HepG2 (cell line): ENCODE measurements at regions not wholly inside any gene's neighbourhood (a gene's known extent, or its start where the extent isn't known, plus 50 kb on each side); places are given as distances from the start of the nearest gene placed in this dataset.

Experiments
- ATAC-seq: fragments of 200-7000 bp; cut with Tn5 transposase; 3 replicates; pipeline ENCODE4 v1.9.1; 2020; ENCODE audit warnings: mild to moderate bottlenecking, moderate library complexity
- BruUV-seq: library from RNA; stranded (reverse); fragments of 400-500 nt; replicated peaks from 2 replicates; lab custom pipeline; 2021; lab: Mats Ljungman, UMichigan
- CTCF ChIA-PET: fragments of 300-600 bp; formaldehyde crosslinking; extraction: SDS; loops from one replicate; lab custom pipeline; 2021; ENCODE audit warnings: low total read pairs, inconsistent platforms, low intra/inter-chr PET ratio; lab: Yijun Ruan, JAX
- POLR2A ChIA-PET: fragments of 350-600 bp; sonication (Branson Sonifier 250); formaldehyde crosslinking; loops from one replicate; lab custom pipeline; 2020; ENCODE audit warnings: antibody characterized with exemption, inconsistent platforms; lab: Yijun Ruan, JAX
- DNase-seq: peaks from one replicate; pipeline ENCODE4 v3.0.0-alpha.2; 2015; ENCODE audit warnings: low spot score
- FAIRE-seq: peaks from 3 replicates; lab custom pipeline; 2011; peaks lifted over from hg19 to GRCh38; lab: Jason Lieb, UNC
- H2AFZ ChIP-seq: one replicate; pipeline ENCODE4 v1.6.1; 2011; ENCODE audit warnings: low read length, inconsistent platforms
- H3K27ac ChIP-seq: fragments of 300-600 bp; 3 replicates; pipeline ENCODE4 v1.8.0; 2011; ENCODE audit warnings: mixed run types, mild to moderate bottlenecking, mixed read lengths, low read length, inconsistent platforms; ENCODE audit not compliant: insufficient read depth; ENCODE audit errors: extremely low read length
- H3K27me3 ChIP-seq, 2 experiments: fragments of 200-600 bp in 1 of 2; 2 replicates in 1 of 2; 3 replicates in 1 of 2; pipeline versions ENCODE4 v1.6.0 to v1.8.0; 2011; ENCODE audit warnings: low read length in 2 of 2, mild to moderate bottlenecking in 2 of 2, moderate library complexity in 2 of 2, inconsistent platforms in 1 of 2; ENCODE audit not compliant: insufficient read depth in 2 of 2, control insufficient read depth in 1 of 2
- H3K36me3 ChIP-seq, 2 experiments: fragments of 200-600 bp in 1 of 2; replicated peaks in 1 of 2; 2 replicates in 1 of 2; 3 replicates in 1 of 2; pipeline versions ENCODE4 v1.5.1 to v1.8.0; 2011; ENCODE audit warnings: low read length in 2 of 2, inconsistent platforms in 1 of 2; ENCODE audit not compliant: insufficient read depth in 2 of 2, control insufficient read depth in 1 of 2
- H3K4me1 ChIP-seq: 2 replicates; pipeline ENCODE4 v1.5.1; 2012; ENCODE audit warnings: low read length, inconsistent platforms; ENCODE audit not compliant: insufficient read depth
- H3K4me2 ChIP-seq: 2 replicates; pipeline ENCODE4 v1.6.0; 2011; ENCODE audit warnings: low read depth, low read length, inconsistent platforms
- H3K4me3 ChIP-seq, 3 experiments: fragments of 200-600 bp in 1 of 3; sonication (generic), shearing (Covaris generic) in 1 of 3; replicated peaks in 1 of 3; 2 replicates each; pipeline ENCODE4 v1.5.1; 2011 to 2016; ENCODE audit warnings: low read length in 3 of 3, inconsistent platforms in 2 of 3, low read depth in 2 of 3, mild to moderate bottlenecking in 2 of 3, control low read depth in 1 of 3, mixed read lengths in 1 of 3; ENCODE audit not compliant: insufficient read depth in 1 of 3
- H3K79me2 ChIP-seq: one replicate; pipeline ENCODE4 v1.6.1; 2011; ENCODE audit warnings: low read length, inconsistent platforms; ENCODE audit not compliant: insufficient read depth
- H3K9ac ChIP-seq: 2 replicates; pipeline ENCODE4 v1.6.0; 2011; ENCODE audit warnings: mild to moderate bottlenecking, low read depth, low read length, inconsistent platforms; ENCODE audit not compliant: insufficient read depth
- H3K9me3 ChIP-seq: 2 replicates; pipeline ENCODE4 v1.5.1; 2012; ENCODE audit warnings: mild to moderate bottlenecking, low read length
- H4K20me1 ChIP-seq: 2 replicates; pipeline ENCODE4 v1.6.0; 2011; ENCODE audit warnings: inconsistent platforms, mild to moderate bottlenecking, low read length, moderate library complexity; ENCODE audit not compliant: insufficient read depth
- AHR ChIP-seq: IDR thresholded peaks from 2 replicates; pipeline ENCODE4 v1.6.1; 2018; ENCODE audit warnings: missing genetic modification reagents, missing compliant biosample characterization
- ARNTL ChIP-seq: sonication (generic); formaldehyde crosslinking; IDR thresholded peaks from 2 replicates; pipeline ENCODE4 v1.4.0; 2020; ENCODE audit warnings: mild to moderate bottlenecking, missing genetic modification reagents
- FOXA1 ChIP-seq, 2 experiments: fragments of 450-650 bp in 1 of 2; sonication (generic) in 1 of 2; formaldehyde crosslinking in 1 of 2; IDR thresholded peaks; 2 replicates each; pipeline versions ENCODE4 v1.4.0 to v1.6.1; 2016 to 2020; ENCODE audit warnings: missing genetic modification reagents in 1 of 2
- HNRNPK ChIP-seq: fragments of 200-400 bp; formaldehyde crosslinking; IDR thresholded peaks from 2 replicates; pipeline ENCODE4 v1.6.1; 2018; ENCODE audit warnings: low read length, low read depth, moderate library complexity, mild to moderate bottlenecking; ENCODE audit not compliant: poor library complexity, severe bottlenecking
- ISL2 ChIP-seq: sonication (generic); formaldehyde crosslinking; IDR thresholded peaks from 2 replicates; pipeline ENCODE4 v1.5.0; 2020; ENCODE audit warnings: missing genetic modification reagents
- KLF15 ChIP-seq: sonication (generic); formaldehyde crosslinking; IDR thresholded peaks from 2 replicates; pipeline ENCODE4 v1.8.1; 2023; ENCODE audit warnings: borderline replicate concordance, mild to moderate bottlenecking, inconsistent platforms, missing genetic modification reagents, mixed read lengths
- LCORL ChIP-seq, 2 experiments: fragments of 450-650 bp in 1 of 2; sonication (generic) in 1 of 2; formaldehyde crosslinking in 1 of 2; IDR thresholded peaks; 2 replicates each; pipeline versions ENCODE4 v1.5.0 to v1.6.1; 2017 to 2020; ENCODE audit warnings: antibody characterized with exemption in 1 of 2, missing genetic modification reagents in 1 of 2
- NFE2L2 ChIP-seq: fragments of 150-350 bp; IDR thresholded peaks from 2 replicates; pipeline ENCODE4 v1.6.1; 2014; ENCODE audit warnings: low read length
- PHF21A ChIP-seq: sonication (generic); formaldehyde crosslinking; IDR thresholded peaks from 2 replicates; pipeline ENCODE4 v1.5.0; 2020; ENCODE audit warnings: mild to moderate bottlenecking, missing genetic modification reagents
- PITX1 ChIP-seq: sonication (generic); formaldehyde crosslinking; IDR thresholded peaks from 2 replicates; pipeline ENCODE4 v1.5.1; 2020; ENCODE audit warnings: mild to moderate bottlenecking, missing genetic modification reagents
- SP5 ChIP-seq: IDR thresholded peaks from 2 replicates; pipeline ENCODE4 v1.6.1; 2016; ENCODE audit warnings: low read depth, borderline replicate concordance
- TBX3 ChIP-seq: fragments of 450-650 bp; IDR thresholded peaks from 2 replicates; pipeline ENCODE4 v1.6.1; 2017; ENCODE audit warnings: antibody characterized with exemption, mild to moderate bottlenecking, inconsistent platforms, borderline replicate concordance
- XRCC5 ChIP-seq: fragments of 200-400 bp; formaldehyde crosslinking; optimal IDR thresholded peaks from 2 replicates; pipeline ENCODE3; 2017; ENCODE audit warnings: mild to moderate bottlenecking, low read length
- ZNF383 ChIP-seq: sonication (generic); formaldehyde crosslinking; IDR thresholded peaks from 2 replicates; pipeline ENCODE4 v1.4.0; 2020; ENCODE audit warnings: missing genetic modification reagents, mild to moderate bottlenecking, borderline replicate concordance
- ZNF501 ChIP-seq: sonication (generic); formaldehyde crosslinking; IDR thresholded peaks from 2 replicates; pipeline ENCODE4 v1.5.1; 2020; ENCODE audit warnings: mild to moderate bottlenecking, moderate library complexity, missing genetic modification reagents
- ZNF775 ChIP-seq: sonication (generic); formaldehyde crosslinking; IDR thresholded peaks from 2 replicates; pipeline ENCODE4 v1.4.0; 2020; ENCODE audit warnings: missing genetic modification reagents, mild to moderate bottlenecking, moderate library complexity, borderline replicate concordance
- WGBS: methylation state at CpG from one replicate; pipeline ENCODE4 v1.1.6; 2017; ENCODE audit warnings: low lambda C conversion rate; 5-methylcytosine and 5-hydroxymethylcytosine counted together
- in situ Hi-C: cut with HindIII; loops from 2 replicates; pipeline ENCODE4 v1.10.0; 2017; ENCODE audit warnings: low pct_unique_long_range_greater_than_20kb; ENCODE audit not compliant: extremely low pct_ligation_motif_present
- intact Hi-C: fragments of 100-400 bp; cut with micrococcal nuclease; formaldehyde crosslinking; loops from one replicate; pipeline ENCODE4 v1.10.0; 2022; ENCODE audit not compliant: unreplicated experiment
- TF ChIP-seq, protein P1 (sequence below): IDR thresholded peaks from 2 replicates; pipeline ENCODE4 v1.6.1; 2012; ENCODE audit warnings: low read depth, low read length, improper control_type of control experiment
- TF ChIP-seq, protein P2 (sequence below): sonication (generic); formaldehyde crosslinking; IDR thresholded peaks from 2 replicates; pipeline ENCODE4 v1.5.0; 2020; ENCODE audit warnings: missing genetic modification reagents

DNA sequence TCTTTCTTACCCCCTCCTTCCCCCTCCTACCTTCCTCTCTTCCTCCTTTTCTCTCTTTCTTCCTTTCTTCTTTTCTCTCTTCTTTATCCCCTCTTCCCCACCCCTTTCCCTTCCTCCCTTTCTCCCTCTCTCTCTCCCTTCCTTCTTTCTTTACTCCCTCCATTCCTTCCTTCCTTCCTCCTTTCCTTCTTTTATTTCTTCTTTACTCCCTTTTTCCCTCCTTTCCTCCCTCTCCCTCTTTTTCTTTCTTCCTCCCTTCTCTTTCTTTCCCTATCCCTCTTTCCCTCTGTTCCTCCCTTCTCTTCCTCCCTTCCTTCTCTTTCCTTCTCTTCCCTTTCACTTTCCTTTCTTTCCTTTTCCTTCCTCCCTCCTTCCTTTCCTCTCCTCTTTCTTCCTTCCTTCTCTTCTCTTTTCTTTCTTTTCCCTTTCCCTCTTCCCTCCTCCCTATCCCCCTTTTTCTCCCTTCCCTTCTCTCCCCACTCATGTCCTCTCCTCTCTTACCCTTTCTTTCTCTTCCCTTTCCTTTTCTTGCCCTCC is 302.3 kb upstream of the TBX3 start:
- H4K20me1 ChIP-seq = no peaks in the 10 kb centered on the region
- FAIRE-seq = no peak
- H2AFZ ChIP-seq = no peak overlapping the region
- in situ Hi-C loops = no loop called here
- DNase-seq = no peak
- TF ChIP-seq SP5 (CRISPR knock-in tag) (no peak), ZNF775 (no peak), HNRNPK (peak; percentile 24), KLF15 (CRISPR knock-in tag) (no peak)
- TF ChIP-seq, all 625 proteins: peak for 1
- intact Hi-C loops = no loop called here
- no peak for ATAC-seq
- Histone ChIP-seq H3K27ac (no peak overlapping the region), H3K36me3 (no peaks in the 10 kb centered on the region), H3K9me3 (no peaks in the 10 kb centered on the region), H3K9ac (no peak overlapping the region), H3K4me1 (no peaks in the 10 kb centered on the region), H3K4me3 (no peak overlapping the region), H3K27me3 (no peaks in the 10 kb centered on the region), H3K4me2 (no peak overlapping the region), H3K79me2 (no peaks in the 10 kb centered on the region)
- ChIA-PET POLR2A (no interaction called here), CTCF (no interaction called here)
- BruUV-seq = no TSS peak

DNA sequence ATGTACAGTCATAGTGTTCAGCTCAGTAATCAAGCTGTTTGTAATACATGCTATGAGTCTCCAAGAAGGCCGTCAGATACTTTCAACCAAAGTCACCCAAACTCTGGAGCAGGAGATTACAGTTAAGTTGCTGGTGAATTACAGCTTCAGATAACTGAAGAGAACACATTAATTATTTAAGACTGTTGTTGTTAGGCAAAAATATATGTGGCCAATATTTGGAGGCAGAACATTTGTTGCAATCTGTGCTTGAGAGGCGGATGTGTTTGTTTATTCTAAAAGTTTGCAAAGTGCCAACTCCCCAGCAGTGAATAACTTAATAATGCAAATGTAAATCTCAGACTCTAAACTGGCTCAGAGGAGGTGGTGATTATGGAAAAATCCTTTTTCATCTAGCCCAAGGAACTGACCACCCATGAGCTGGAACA is 300.7 kb upstream of the TBX3 start:
- FAIRE-seq = no peak
- TF ChIP-seq AHR (no peak), ZNF501 (CRISPR knock-in tag) (no peak), ARNTL (CRISPR knock-in tag) (no peak), PITX1 (CRISPR knock-in tag) (no peak), FOXA1 (IDR thresholded peaks at IDR 0.05) (no peak), FOXA1 (CRISPR knock-in tag; IDR thresholded peaks at IDR 0.05) (no peak), TBX3 (no peak), LCORL (IDR thresholded peaks at IDR 0.05) (no peak), LCORL (CRISPR knock-in tag; IDR thresholded peaks at IDR 0.05) (no peak), NFE2L2 (no peak), PHF21A (CRISPR knock-in tag) (no peak), ISL2 (CRISPR knock-in tag) (no peak), XRCC5 (no peak), ZNF383 (CRISPR knock-in tag) (no peak)
- TF ChIP-seq, protein P1, sequence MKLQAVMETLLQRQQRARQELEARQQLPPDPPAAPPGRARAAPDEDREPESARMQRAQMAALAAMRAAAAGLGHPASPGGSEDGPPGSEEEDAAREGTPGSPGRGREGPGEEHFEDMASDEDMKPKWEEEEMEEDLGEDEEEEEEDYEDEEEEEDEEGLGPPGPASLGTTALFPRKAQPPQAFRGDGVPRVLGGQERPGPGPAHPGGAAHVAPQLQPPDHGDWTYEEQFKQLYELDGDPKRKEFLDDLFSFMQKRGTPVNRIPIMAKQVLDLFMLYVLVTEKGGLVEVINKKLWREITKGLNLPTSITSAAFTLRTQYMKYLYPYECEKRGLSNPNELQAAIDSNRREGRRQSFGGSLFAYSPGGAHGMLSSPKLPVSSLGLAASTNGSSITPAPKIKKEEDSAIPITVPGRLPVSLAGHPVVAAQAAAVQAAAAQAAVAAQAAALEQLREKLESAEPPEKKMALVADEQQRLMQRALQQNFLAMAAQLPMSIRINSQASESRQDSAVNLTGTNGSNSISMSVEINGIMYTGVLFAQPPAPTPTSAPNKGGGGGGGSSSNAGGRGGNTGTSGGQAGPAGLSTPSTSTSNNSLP = no peak
- TF ChIP-seq, protein P2, sequence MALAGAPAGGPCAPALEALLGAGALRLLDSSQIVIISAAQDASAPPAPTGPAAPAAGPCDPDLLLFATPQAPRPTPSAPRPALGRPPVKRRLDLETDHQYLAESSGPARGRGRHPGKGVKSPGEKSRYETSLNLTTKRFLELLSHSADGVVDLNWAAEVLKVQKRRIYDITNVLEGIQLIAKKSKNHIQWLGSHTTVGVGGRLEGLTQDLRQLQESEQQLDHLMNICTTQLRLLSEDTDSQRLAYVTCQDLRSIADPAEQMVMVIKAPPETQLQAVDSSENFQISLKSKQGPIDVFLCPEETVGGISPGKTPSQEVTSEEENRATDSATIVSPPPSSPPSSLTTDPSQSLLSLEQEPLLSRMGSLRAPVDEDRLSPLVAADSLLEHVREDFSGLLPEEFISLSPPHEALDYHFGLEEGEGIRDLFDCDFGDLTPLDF (CRISPR knock-in tag) = no peak

More for the DNA sequence above, 300.7 kb upstream of the TBX3 start:
- Histone ChIP-seq H3K36me3 (no peaks in the 10 kb centered on the region), H2AFZ (no peak overlapping the region), H3K9ac (no peak overlapping the region), H3K4me2 (no peak overlapping the region), H3K27me3 (no peaks in the 10 kb centered on the region), H3K4me1 (no peaks in the 10 kb centered on the region), H3K27ac (no peak overlapping the region), H4K20me1 (no peaks in the 10 kb centered on the region), H3K79me2 (no peaks in the 10 kb centered on the region), H3K9me3 (no peaks in the 10 kb centered on the region), H3K4me3 (no peak overlapping the region)
- intact Hi-C loops (no loop called here), in situ Hi-C loops (no loop called here)
- CTCF ChIA-PET = no interaction called here
- POLR2A ChIA-PET = no interaction called here
- no peak for DNase-seq
- BruUV-seq = no TSS peak
- 43% methylated on average over 2 of the region's 2 CpGs for WGBS
- ATAC-seq = no peak
